GM23338 (cell line): ENCODE measurements at regions not wholly inside any gene's neighbourhood (a gene's known extent, or its start where the extent isn't known, plus 50 kb on each side); places are given as distances from the start of the nearest gene placed in this dataset.

Experiments used
- ATAC-seq: fragments of 200-7000 bp; cut with Tn5 transposase; 3 replicates; pipeline ENCODE4 v1.9.1; 2020
- DNase-seq: peaks from one replicate; pipeline ENCODE4 v3.0.0-alpha.2; 2015; ENCODE audit warnings: low spot score
- H2AFZ ChIP-seq: fragments of 200-600 bp; sonication (generic); 2 replicates; pipeline ENCODE4 v1.8.0; 2016; ENCODE audit warnings: antibody characterized with exemption, mild to moderate bottlenecking, moderate library complexity
- H3F3A ChIP-seq: fragments of 200-600 bp; sonication (generic); replicated peaks from 2 replicates; pipeline ENCODE4 v1.8.0; 2017; ENCODE audit warnings: antibody characterized with exemption, mixed run types, low read depth
- H3K27ac ChIP-seq: fragments of 200-600 bp; sonication (generic); 2 replicates; pipeline ENCODE4 v1.6.1; 2016; ENCODE audit warnings: low read depth
- H3K27me3 ChIP-seq: fragments of 200-600 bp; sonication (generic); 2 replicates; pipeline ENCODE4 v1.8.0; 2016; ENCODE audit warnings: mild to moderate bottlenecking, mixed run types, moderate library complexity; ENCODE audit not compliant: insufficient read depth
- H3K36me3 ChIP-seq: fragments of 200-600 bp; sonication (generic); 2 replicates; pipeline ENCODE4 v1.8.0; 2016; ENCODE audit warnings: mild to moderate bottlenecking; ENCODE audit not compliant: insufficient read depth
- H3K4me1 ChIP-seq: fragments of 200-600 bp; sonication (generic); 2 replicates; pipeline ENCODE4 v1.8.0; 2016; ENCODE audit warnings: mild to moderate bottlenecking, moderate library complexity; ENCODE audit not compliant: insufficient read depth
- H3K4me2 ChIP-seq: fragments of 200-600 bp; sonication (generic); 2 replicates; pipeline ENCODE4 v1.7.1; 2017; ENCODE audit warnings: mixed run types
- H3K4me3 ChIP-seq: fragments of 200-600 bp; sonication (generic); 2 replicates; pipeline ENCODE4 v1.6.1; 2016; ENCODE audit warnings: mixed run types
- H3K79me2 ChIP-seq: fragments of 200-600 bp; sonication (generic); replicated peaks from 2 replicates; pipeline ENCODE4 v1.8.0; 2017; ENCODE audit warnings: mild to moderate bottlenecking; ENCODE audit not compliant: insufficient read depth
- H3K9me2 ChIP-seq: fragments of 200-600 bp; sonication (generic); 2 replicates; pipeline ENCODE4 v1.8.0; 2017; ENCODE audit not compliant: insufficient read depth
- H4K20me1 ChIP-seq: fragments of 200-600 bp; sonication (generic); replicated peaks from 2 replicates; pipeline ENCODE4 v1.8.0; 2017; ENCODE audit warnings: mild to moderate bottlenecking; ENCODE audit not compliant: insufficient read depth
- H3K27ac Mint-ChIP-seq: 2 replicates; pipeline ENCODE4 v1.8.0; 2020; ENCODE audit warnings: inconsistent platforms, mild to moderate bottlenecking, moderate library complexity, mixed read lengths
- H3K27me3 Mint-ChIP-seq: 3 replicates; pipeline ENCODE4 v1.8.0; 2022; ENCODE audit warnings: low read depth, mild to moderate bottlenecking, moderate library complexity, mixed read lengths, inconsistent platforms; ENCODE audit not compliant: insufficient read depth, poor library complexity
- H3K36me3 Mint-ChIP-seq: 3 replicates; pipeline ENCODE4 v1.8.0; 2021; ENCODE audit warnings: low read depth, mild to moderate bottlenecking, inconsistent platforms, moderate library complexity, mixed read lengths
- H3K4me1 Mint-ChIP-seq: 3 replicates; pipeline ENCODE4 v1.8.0; 2020; ENCODE audit warnings: mild to moderate bottlenecking, inconsistent platforms, mixed read lengths
- H3K4me3 Mint-ChIP-seq: 3 replicates; pipeline ENCODE4 v1.8.0; 2021; ENCODE audit warnings: moderate library complexity, mild to moderate bottlenecking, inconsistent platforms, mixed read lengths
- H3K9me3 Mint-ChIP-seq: 3 replicates; pipeline ENCODE4 v1.8.0; 2020; ENCODE audit warnings: moderate library complexity, mild to moderate bottlenecking, inconsistent platforms, mixed read lengths
- CREB1 ChIP-seq: fragments of 250-450 bp; sonication (Bioruptor Pico); IDR thresholded peaks from 2 replicates; pipeline ENCODE4 v1.5.0; 2020; ENCODE audit warnings: low read depth, mild to moderate bottlenecking, moderate library complexity
- EZH2 ChIP-seq: fragments of 200-600 bp; sonication (generic); IDR thresholded peaks from one replicate; pipeline ENCODE4 v1.8.0; 2017; ENCODE audit warnings: antibody characterized with exemption, mild to moderate bottlenecking, low read depth; ENCODE audit not compliant: unreplicated experiment
- EZH2phosphoT487 ChIP-seq: fragments of 200-600 bp; sonication (generic); IDR thresholded peaks from one replicate; pipeline ENCODE4 v1.8.1; 2018; ENCODE audit warnings: antibody characterized with exemption; ENCODE audit not compliant: unreplicated experiment
- JUNB ChIP-seq: IDR thresholded peaks from one replicate; pipeline ENCODE4 v1.6.1; 2016; ENCODE audit warnings: antibody characterized with exemption; ENCODE audit not compliant: unreplicated experiment
- POLR2AphosphoS5 ChIP-seq: IDR thresholded peaks from 2 replicates; pipeline ENCODE4 v1.6.1; 2016; ENCODE audit warnings: antibody characterized with exemption, low read depth
- TF ChIP-seq, protein P1 (sequence below), 2 experiments: fragments of 200-600 bp in 1 of 2; sonication (generic) in 1 of 2; conservative IDR thresholded peaks; 2 replicates each; pipeline versions ENCODE4 v1.5.1 to v1.6.1; 2016 to 2017; ENCODE audit warnings: antibody characterized with exemption in 2 of 2, low read depth in 2 of 2, mild to moderate bottlenecking in 2 of 2, moderate library complexity in 1 of 2
- TF ChIP-seq, protein P2 (sequence below): IDR thresholded peaks from 2 replicates; pipeline ENCODE4 v1.6.1; 2016; ENCODE audit warnings: antibody characterized with exemption
- TF ChIP-seq, protein P3 (sequence below): fragments of 250-450 bp; sonication (Bioruptor Pico); IDR thresholded peaks from 2 replicates; pipeline ENCODE4 v1.5.0; 2020; ENCODE audit warnings: mild to moderate bottlenecking, moderate library complexity

- Mint-ChIP-seq H3K4me3 (no peak overlapping the region), H3K27ac (no peak overlapping the region), H3K36me3 (no peaks in the 10 kb centered on the region), H3K4me1 (peaks cover 8% of the 10 kb centered on the region; the same call in 2 of the 3 replicates), H3K9me3 (no peaks in the 10 kb centered on the region), H3K27me3 (peaks cover 4% of the 10 kb centered on the region)
- Histone ChIP-seq H3K27ac (no peak overlapping the region), H3K36me3 (no peaks in the 10 kb centered on the region), H3K27me3 (no peaks in the 10 kb centered on the region), H3K4me3 (no peak overlapping the region), H4K20me1 (no peaks in the 10 kb centered on the region), H3F3A (no peaks in the 10 kb centered on the region), H3K79me2 (no peaks in the 10 kb centered on the region), H3K9me2 (no peaks in the 10 kb centered on the region), H3K4me2 (no peak overlapping the region), H2AFZ (no peak overlapping the region), H3K4me1 (0 out of 2 replicates have a peak, but pooled peaks cover 4% of the 10 kb centered on the region)
- ATAC-seq (no peak), DNase-seq (no peak)
- TF ChIP-seq JUNB (no peak), POLR2AphosphoS5 (no peak), EZH2phosphoT487 (no peak), EZH2 (no peak), CREB1 (CRISPR knock-in tag) (no peak)
- TF ChIP-seq, protein P1, sequence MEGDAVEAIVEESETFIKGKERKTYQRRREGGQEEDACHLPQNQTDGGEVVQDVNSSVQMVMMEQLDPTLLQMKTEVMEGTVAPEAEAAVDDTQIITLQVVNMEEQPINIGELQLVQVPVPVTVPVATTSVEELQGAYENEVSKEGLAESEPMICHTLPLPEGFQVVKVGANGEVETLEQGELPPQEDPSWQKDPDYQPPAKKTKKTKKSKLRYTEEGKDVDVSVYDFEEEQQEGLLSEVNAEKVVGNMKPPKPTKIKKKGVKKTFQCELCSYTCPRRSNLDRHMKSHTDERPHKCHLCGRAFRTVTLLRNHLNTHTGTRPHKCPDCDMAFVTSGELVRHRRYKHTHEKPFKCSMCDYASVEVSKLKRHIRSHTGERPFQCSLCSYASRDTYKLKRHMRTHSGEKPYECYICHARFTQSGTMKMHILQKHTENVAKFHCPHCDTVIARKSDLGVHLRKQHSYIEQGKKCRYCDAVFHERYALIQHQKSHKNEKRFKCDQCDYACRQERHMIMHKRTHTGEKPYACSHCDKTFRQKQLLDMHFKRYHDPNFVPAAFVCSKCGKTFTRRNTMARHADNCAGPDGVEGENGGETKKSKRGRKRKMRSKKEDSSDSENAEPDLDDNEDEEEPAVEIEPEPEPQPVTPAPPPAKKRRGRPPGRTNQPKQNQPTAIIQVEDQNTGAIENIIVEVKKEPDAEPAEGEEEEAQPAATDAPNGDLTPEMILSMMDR (conservative IDR thresholded peaks at IDR 0.05; ENCODE audit: low read depth in 2 of 2), result no peak
- TF ChIP-seq, protein P2, sequence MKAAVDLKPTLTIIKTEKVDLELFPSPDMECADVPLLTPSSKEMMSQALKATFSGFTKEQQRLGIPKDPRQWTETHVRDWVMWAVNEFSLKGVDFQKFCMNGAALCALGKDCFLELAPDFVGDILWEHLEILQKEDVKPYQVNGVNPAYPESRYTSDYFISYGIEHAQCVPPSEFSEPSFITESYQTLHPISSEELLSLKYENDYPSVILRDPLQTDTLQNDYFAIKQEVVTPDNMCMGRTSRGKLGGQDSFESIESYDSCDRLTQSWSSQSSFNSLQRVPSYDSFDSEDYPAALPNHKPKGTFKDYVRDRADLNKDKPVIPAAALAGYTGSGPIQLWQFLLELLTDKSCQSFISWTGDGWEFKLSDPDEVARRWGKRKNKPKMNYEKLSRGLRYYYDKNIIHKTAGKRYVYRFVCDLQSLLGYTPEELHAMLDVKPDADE, result no peak
- TF ChIP-seq, protein P3, sequence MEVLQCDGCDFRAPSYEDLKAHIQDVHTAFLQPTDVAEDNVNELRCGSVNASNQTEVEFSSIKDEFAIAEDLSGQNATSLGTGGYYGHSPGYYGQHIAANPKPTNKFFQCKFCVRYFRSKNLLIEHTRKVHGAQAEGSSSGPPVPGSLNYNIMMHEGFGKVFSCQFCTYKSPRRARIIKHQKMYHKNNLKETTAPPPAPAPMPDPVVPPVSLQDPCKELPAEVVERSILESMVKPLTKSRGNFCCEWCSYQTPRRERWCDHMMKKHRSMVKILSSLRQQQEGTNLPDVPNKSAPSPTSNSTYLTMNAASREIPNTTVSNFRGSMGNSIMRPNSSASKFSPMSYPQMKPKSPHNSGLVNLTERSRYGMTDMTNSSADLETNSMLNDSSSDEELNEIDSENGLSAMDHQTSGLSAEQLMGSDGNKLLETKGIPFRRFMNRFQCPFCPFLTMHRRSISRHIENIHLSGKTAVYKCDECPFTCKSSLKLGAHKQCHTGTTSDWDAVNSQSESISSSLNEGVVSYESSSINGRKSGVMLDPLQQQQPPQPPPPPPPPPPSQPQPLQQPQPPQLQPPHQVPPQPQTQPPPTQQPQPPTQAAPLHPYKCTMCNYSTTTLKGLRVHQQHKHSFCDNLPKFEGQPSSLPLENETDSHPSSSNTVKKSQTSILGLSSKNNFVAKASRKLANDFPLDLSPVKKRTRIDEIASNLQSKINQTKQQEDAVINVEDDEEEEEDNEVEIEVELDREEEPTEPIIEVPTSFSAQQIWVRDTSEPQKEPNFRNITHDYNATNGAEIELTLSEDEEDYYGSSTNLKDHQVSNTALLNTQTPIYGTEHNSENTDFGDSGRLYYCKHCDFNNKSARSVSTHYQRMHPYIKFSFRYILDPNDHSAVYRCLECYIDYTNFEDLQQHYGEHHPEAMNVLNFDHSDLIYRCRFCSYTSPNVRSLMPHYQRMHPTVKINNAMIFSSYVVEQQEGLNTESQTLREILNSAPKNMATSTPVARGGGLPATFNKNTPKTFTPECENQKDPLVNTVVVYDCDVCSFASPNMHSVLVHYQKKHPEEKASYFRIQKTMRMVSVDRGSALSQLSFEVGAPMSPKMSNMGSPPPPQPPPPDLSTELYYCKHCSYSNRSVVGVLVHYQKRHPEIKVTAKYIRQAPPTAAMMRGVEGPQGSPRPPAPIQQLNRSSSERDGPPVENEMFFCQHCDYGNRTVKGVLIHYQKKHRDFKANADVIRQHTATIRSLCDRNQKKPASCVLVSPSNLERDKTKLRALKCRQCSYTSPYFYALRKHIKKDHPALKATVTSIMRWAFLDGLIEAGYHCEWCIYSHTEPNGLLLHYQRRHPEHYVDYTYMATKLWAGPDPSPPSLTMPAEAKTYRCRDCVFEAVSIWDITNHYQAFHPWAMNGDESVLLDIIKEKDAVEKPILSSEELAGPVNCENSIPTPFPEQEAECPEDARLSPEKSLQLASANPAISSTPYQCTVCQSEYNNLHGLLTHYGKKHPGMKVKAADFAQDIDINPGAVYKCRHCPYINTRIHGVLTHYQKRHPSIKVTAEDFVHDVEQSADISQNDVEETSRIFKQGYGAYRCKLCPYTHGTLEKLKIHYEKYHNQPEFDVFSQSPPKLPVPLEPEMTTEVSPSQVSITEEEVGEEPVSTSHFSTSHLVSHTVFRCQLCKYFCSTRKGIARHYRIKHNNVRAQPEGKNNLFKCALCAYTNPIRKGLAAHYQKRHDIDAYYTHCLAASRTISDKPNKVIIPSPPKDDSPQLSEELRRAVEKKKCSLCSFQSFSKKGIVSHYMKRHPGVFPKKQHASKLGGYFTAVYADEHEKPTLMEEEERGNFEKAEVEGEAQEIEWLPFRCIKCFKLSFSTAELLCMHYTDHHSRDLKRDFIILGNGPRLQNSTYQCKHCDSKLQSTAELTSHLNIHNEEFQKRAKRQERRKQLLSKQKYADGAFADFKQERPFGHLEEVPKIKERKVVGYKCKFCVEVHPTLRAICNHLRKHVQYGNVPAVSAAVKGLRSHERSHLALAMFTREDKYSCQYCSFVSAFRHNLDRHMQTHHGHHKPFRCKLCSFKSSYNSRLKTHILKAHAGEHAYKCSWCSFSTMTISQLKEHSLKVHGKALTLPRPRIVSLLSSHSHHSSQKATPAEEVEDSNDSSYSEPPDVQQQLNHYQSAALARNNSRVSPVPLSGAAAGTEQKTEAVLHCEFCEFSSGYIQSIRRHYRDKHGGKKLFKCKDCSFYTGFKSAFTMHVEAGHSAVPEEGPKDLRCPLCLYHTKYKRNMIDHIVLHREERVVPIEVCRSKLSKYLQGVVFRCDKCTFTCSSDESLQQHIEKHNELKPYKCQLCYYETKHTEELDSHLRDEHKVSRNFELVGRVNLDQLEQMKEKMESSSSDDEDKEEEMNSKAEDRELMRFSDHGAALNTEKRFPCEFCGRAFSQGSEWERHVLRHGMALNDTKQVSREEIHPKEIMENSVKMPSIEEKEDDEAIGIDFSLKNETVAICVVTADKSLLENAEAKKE (CRISPR knock-in tag), result no peak
Measured at GRCh38 chrX:1802912-1803311, 188.1 kb downstream of the ASMT start.
